ENCODE measurements at regions not wholly inside any gene's neighbourhood (a gene's known extent, or its start where the extent isn't known, plus 50 kb on each side); places are given as distances from the start of the nearest gene placed in this dataset.

GRCh38 chr2:139949242-139949972 lies 1169.2 kb upstream of the NXPH2 start:
- no peak for TF ChIP-seq CTCF (IDR thresholded peaks at IDR 0.05; ENCODE audit: insufficient read depth, low read length, severe bottlenecking)
- no peak overlapping the region for H3K4me3 ChIP-seq (ENCODE audit: low read depth, low read length)
- no peaks in the 10 kb centered on the region for H3K27me3 ChIP-seq (ENCODE audit: control insufficient read depth, insufficient read depth, low read length)
- DNase-seq (ENCODE audit: low read depth) (no peak), FAIRE-seq (no peak)
- H3K36me3 ChIP-seq (ENCODE audit: control insufficient read depth, insufficient read depth, low read length) = no peaks in the 10 kb centered on the region

- H3K4me3 ChIP-seq (ENCODE audit: low read depth, low read length) = no peak overlapping the region
- no peak for TF ChIP-seq CTCF (IDR thresholded peaks at IDR 0.05; ENCODE audit: insufficient read depth, low read length, severe bottlenecking)
- H3K27me3 ChIP-seq (ENCODE audit: control insufficient read depth, insufficient read depth, low read length) = no peaks in the 10 kb centered on the region
- DNase-seq (ENCODE audit: low read depth) (no peak), FAIRE-seq (no peak)
- no peaks in the 10 kb centered on the region for H3K36me3 ChIP-seq (ENCODE audit: control insufficient read depth, insufficient read depth, low read length)
These were observed 1166.5 kb upstream of the NXPH2 start for GRCh38 chr2:139946690-139947089.

- DNase-seq (ENCODE audit: low read depth) (no peak), FAIRE-seq (no peak)
- Histone ChIP-seq H3K4me3 (ENCODE audit: low read depth, low read length) (no peak overlapping the region), H3K36me3 (ENCODE audit: control insufficient read depth, insufficient read depth, low read length) (no peaks in the 10 kb centered on the region), H3K27me3 (ENCODE audit: control insufficient read depth, insufficient read depth, low read length) (no peaks in the 10 kb centered on the region)
- TF ChIP-seq CTCF (IDR thresholded peaks at IDR 0.05; ENCODE audit: insufficient read depth, low read length, severe bottlenecking) = no peak
These were observed 1160.5 kb upstream of the NXPH2 start for GRCh38 chr2:139940686-139941085.

- Histone ChIP-seq H3K36me3 (ENCODE audit: control insufficient read depth, insufficient read depth, low read length) (no peaks in the 10 kb centered on the region), H3K27me3 (ENCODE audit: control insufficient read depth, insufficient read depth, low read length) (no peaks in the 10 kb centered on the region), H3K4me3 (ENCODE audit: low read depth, low read length) (no peak overlapping the region)
- no peak for TF ChIP-seq CTCF (IDR thresholded peaks at IDR 0.05; ENCODE audit: insufficient read depth, low read length, severe bottlenecking)
- FAIRE-seq = no peak
- DNase-seq (ENCODE audit: low read depth) = no peak
These were observed 1145.7 kb upstream of the NXPH2 start for GRCh38 chr2:139925903-139926302.

- FAIRE-seq (no peak), DNase-seq (ENCODE audit: low read depth) (no peak)
- Histone ChIP-seq H3K36me3 (ENCODE audit: control insufficient read depth, insufficient read depth, low read length) (no peaks in the 10 kb centered on the region), H3K4me3 (ENCODE audit: low read depth, low read length) (no peak overlapping the region), H3K27me3 (ENCODE audit: control insufficient read depth, insufficient read depth, low read length) (no peaks in the 10 kb centered on the region)
- no peak for TF ChIP-seq CTCF (IDR thresholded peaks at IDR 0.05; ENCODE audit: insufficient read depth, low read length, severe bottlenecking)
These were observed 1143.9 kb upstream of the NXPH2 start for GRCh38 chr2:139924070-139924469.

GRCh38 chr2:139918982-139919381 lies 1138.8 kb upstream of the NXPH2 start:
- FAIRE-seq = no peak
- Histone ChIP-seq H3K36me3 (ENCODE audit: control insufficient read depth, insufficient read depth, low read length) (no peaks in the 10 kb centered on the region), H3K4me3 (ENCODE audit: low read depth, low read length) (no peak overlapping the region), H3K27me3 (ENCODE audit: control insufficient read depth, insufficient read depth, low read length) (no peaks in the 10 kb centered on the region)
- no peak for DNase-seq (ENCODE audit: low read depth)
- no peak for TF ChIP-seq CTCF (IDR thresholded peaks at IDR 0.05; ENCODE audit: insufficient read depth, low read length, severe bottlenecking)
